ENCODE measurements at regions not wholly inside any gene's neighbourhood (a gene's known extent, or its start where the extent isn't known, plus 50 kb on each side); places are given as distances from the start of the nearest gene placed in this dataset.
"Not testable (repeated sequence)": the region's sequence is repeated elsewhere in the genome, so short reads cannot be mapped to it uniquely, and the experiment has no call there.

- no peak for DNase-seq
Observed at GRCh38 chr13:104645786-104646185, 1579.6 kb upstream of the SLC10A2 start.

GRCh38 chr13:104641309-104641708 is 1575.1 kb upstream of the SLC10A2 start:
- no peak for DNase-seq

GRCh38 chr13:104635879-104636278 is 1569.7 kb upstream of the SLC10A2 start:
- no peak for DNase-seq

- no peak for DNase-seq
Observed at GRCh38 chr13:104634016-104634415, 1567.8 kb upstream of the SLC10A2 start.

GRCh38 chr13:104632736-104633135 is 1566.5 kb upstream of the SLC10A2 start:
- peak; percentile 8 to 37 for DNase-seq

- no peak for DNase-seq
Observed at GRCh38 chr13:104625201-104625600, 1559.0 kb upstream of the SLC10A2 start.

- DNase-seq = no peak
Observed at GRCh38 chr13:104616990-104617389, 1550.8 kb upstream of the SLC10A2 start.

- DNase-seq = no peak
Observed at GRCh38 chr13:104614361-104615145, 1548.3 kb upstream of the SLC10A2 start.

- no peak for DNase-seq
Observed at GRCh38 chr13:104608331-104608730, 1542.1 kb upstream of the SLC10A2 start.

GRCh38 chr13:104605435-104605834 is 1539.2 kb upstream of the SLC10A2 start:
- not testable (repeated sequence) for DNase-seq

- peak in 1 of 2 experiments; percentile 45 for DNase-seq
Observed at GRCh38 chr13:104597546-104598180, 1531.4 kb upstream of the SLC10A2 start.

GRCh38 chr13:104595511-104595910 is 1529.3 kb upstream of the SLC10A2 start:
- DNase-seq = peak in 1 of 2 experiments; percentile 30

GRCh38 chr13:104594806-104595205 is 1528.6 kb upstream of the SLC10A2 start:
- DNase-seq = peak in 1 of 2 experiments; percentile 37

- DNase-seq = no peak
Observed at GRCh38 chr13:104593693-104594092, 1527.5 kb upstream of the SLC10A2 start.

GRCh38 chr13:104593251-104593576 is 1527.0 kb upstream of the SLC10A2 start:
- DNase-seq = no peak

- no peak for DNase-seq
Observed at GRCh38 chr13:104592545-104593250, 1526.5 kb upstream of the SLC10A2 start.

- no peak for DNase-seq
Observed at GRCh38 chr13:104592127-104592526, 1525.9 kb upstream of the SLC10A2 start.

- no peak for DNase-seq
Observed at GRCh38 chr13:104586051-104586746, 1520.0 kb upstream of the SLC10A2 start.

- DNase-seq = no peak
Observed at GRCh38 chr13:104584481-104584880, 1518.3 kb upstream of the SLC10A2 start.

- no peak for DNase-seq
Observed at GRCh38 chr13:104580931-104581330, 1514.7 kb upstream of the SLC10A2 start.

GRCh38 chr13:104577071-104577815 is 1511.0 kb upstream of the SLC10A2 start:
- no peak for DNase-seq

GRCh38 chr13:104571893-104572229 is 1505.6 kb upstream of the SLC10A2 start:
- DNase-seq = no peak
